Smooth muscle cell (in vitro differentiated cells): ENCODE measurements at regions not wholly inside any gene's neighbourhood (a gene's known extent, or its start where the extent isn't known, plus 50 kb on each side); places are given as distances from the start of the nearest gene placed in this dataset.
"Not testable (repeated sequence)": the region's sequence is repeated elsewhere in the genome, so short reads cannot be mapped to it uniquely, and the experiment has no call there.

Source experiments
- DNase-seq: peaks from one replicate; lab custom pipeline; 2025; ENCODE audit not compliant: unreplicated experiment; lab: John Stamatoyannopoulos, UW
- H2AFZ ChIP-seq: fragments of 200-600 bp; sonication (generic); 2 replicates; pipeline ENCODE4 v1.6.0; 2016; ENCODE audit warnings: antibody characterized with exemption, low read depth, mild to moderate bottlenecking
- H3F3A ChIP-seq: fragments of 200-600 bp; sonication (generic); 2 replicates; pipeline ENCODE4 v1.6.0; 2017; ENCODE audit warnings: antibody characterized with exemption, low read depth
- H3K27ac ChIP-seq: fragments of 200-600 bp; sonication (generic); 2 replicates; pipeline ENCODE4 v1.5.1; 2016; ENCODE audit warnings: low read depth, mild to moderate bottlenecking
- H3K27me3 ChIP-seq: fragments of 200-600 bp; sonication (generic); 2 replicates; pipeline ENCODE4 v1.6.1; 2016; ENCODE audit warnings: low read depth, mild to moderate bottlenecking
- H3K36me3 ChIP-seq: fragments of 200-600 bp; sonication (generic); 2 replicates; pipeline ENCODE4 v1.5.1; 2016; ENCODE audit warnings: low read depth
- H3K4me1 ChIP-seq: fragments of 200-600 bp; sonication (generic); 2 replicates; pipeline ENCODE4 v1.5.1; 2016; ENCODE audit warnings: low read depth
- H3K4me2 ChIP-seq: fragments of 200-600 bp; sonication (generic); 2 replicates; pipeline ENCODE4 v1.6.0; 2016; ENCODE audit warnings: mild to moderate bottlenecking
- H3K4me3 ChIP-seq: fragments of 200-600 bp; sonication (generic); 2 replicates; pipeline ENCODE4 v1.5.1; 2016; ENCODE audit warnings: mild to moderate bottlenecking
- H3K79me2 ChIP-seq: fragments of 200-600 bp; sonication (generic); 2 replicates; pipeline ENCODE4 v1.6.0; 2016; ENCODE audit warnings: low read depth, mild to moderate bottlenecking
- H3K9ac ChIP-seq: fragments of 200-600 bp; sonication (generic); 2 replicates; pipeline ENCODE4 v1.6.0; 2016; ENCODE audit warnings: low read depth
- H3K9me3 ChIP-seq: fragments of 200-600 bp; sonication (generic); replicated peaks from 2 replicates; pipeline ENCODE4 v1.5.1; 2016; ENCODE audit warnings: low read depth
- H4K20me1 ChIP-seq: fragments of 200-600 bp; sonication (generic); 2 replicates; pipeline ENCODE4 v1.6.0; 2016; ENCODE audit warnings: low read depth
- WGBS: methylation state at CpG from one replicate; pipeline ENCODE4 v1.1.7; 2016; ENCODE audit warnings: low lambda C conversion rate; 5-methylcytosine and 5-hydroxymethylcytosine counted together
- TF ChIP-seq, protein P1 (sequence below): fragments of 200-600 bp; sonication (generic); IDR thresholded peaks from 2 replicates; pipeline ENCODE4 v1.5.1; 2017; ENCODE audit warnings: borderline replicate concordance, mild to moderate bottlenecking, antibody characterized with exemption; ENCODE audit not compliant: insufficient read depth, poor library complexity, severe bottlenecking

DNA sequence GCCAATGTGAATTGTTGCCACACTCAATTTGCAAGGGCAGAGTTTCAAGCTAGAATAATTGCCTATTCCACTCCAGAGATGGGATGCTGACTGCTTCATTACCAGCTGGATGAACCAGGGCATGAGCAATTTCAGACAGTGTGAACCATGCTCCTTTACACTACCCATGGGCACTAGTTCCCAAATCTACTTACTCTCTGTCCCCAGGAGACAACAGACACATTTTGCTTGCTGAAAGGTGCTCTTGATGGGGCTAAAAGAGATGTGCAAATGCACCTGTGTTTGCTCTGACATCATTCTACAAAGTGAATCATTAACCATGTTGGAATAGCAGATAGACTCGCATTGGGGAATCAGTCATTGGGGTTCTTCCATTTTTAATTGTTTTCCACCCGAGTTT lies 522.3 kb upstream of the NUDT12 start:
- H3K9ac ChIP-seq, result no peak overlapping the region
- no peaks in the 10 kb centered on the region for H3F3A ChIP-seq
- no peaks in the 10 kb centered on the region for H3K9me3 ChIP-seq
- TF ChIP-seq, protein P1, sequence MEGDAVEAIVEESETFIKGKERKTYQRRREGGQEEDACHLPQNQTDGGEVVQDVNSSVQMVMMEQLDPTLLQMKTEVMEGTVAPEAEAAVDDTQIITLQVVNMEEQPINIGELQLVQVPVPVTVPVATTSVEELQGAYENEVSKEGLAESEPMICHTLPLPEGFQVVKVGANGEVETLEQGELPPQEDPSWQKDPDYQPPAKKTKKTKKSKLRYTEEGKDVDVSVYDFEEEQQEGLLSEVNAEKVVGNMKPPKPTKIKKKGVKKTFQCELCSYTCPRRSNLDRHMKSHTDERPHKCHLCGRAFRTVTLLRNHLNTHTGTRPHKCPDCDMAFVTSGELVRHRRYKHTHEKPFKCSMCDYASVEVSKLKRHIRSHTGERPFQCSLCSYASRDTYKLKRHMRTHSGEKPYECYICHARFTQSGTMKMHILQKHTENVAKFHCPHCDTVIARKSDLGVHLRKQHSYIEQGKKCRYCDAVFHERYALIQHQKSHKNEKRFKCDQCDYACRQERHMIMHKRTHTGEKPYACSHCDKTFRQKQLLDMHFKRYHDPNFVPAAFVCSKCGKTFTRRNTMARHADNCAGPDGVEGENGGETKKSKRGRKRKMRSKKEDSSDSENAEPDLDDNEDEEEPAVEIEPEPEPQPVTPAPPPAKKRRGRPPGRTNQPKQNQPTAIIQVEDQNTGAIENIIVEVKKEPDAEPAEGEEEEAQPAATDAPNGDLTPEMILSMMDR, result no peak
- H3K4me1 ChIP-seq, result no peaks in the 10 kb centered on the region
- H3K79me2 ChIP-seq, result no peaks in the 10 kb centered on the region
- no peak for DNase-seq
- no peak overlapping the region for H3K4me2 ChIP-seq
- no peak overlapping the region for H2AFZ ChIP-seq
- H3K27ac ChIP-seq, result no peak overlapping the region
- H3K27me3 ChIP-seq, result no peaks in the 10 kb centered on the region
- no peaks in the 10 kb centered on the region for H4K20me1 ChIP-seq
- H3K4me3 ChIP-seq, result no peak overlapping the region
- no peaks in the 10 kb centered on the region for H3K36me3 ChIP-seq
- 88% methylated on average over 2 of the region's 2 CpGs for whole genome bisulfite sequencing

DNA sequence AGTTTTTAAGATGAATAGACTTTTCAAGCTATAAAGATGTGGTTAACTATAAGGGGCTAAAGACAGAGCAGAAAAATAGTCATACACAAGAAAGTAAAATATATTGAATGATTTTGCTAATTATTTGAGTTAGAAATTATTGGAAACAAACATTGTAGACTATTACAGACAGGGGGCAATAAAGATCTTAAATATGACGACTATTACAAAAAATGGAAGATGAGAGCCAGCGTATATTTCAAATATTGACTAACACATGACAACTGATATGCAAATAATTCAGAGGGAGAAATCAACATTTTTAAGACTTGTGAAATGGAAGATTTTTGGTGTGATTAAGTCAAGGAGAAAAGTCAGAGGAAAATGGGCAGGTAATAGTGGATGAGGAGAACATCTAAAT lies 520.2 kb upstream of the NUDT12 start:
- no peaks in the 10 kb centered on the region for H3K9me3 ChIP-seq
- TF ChIP-seq, protein P1, result no peak
- 93% methylated on average over 2 of the region's 2 CpGs for WGBS
- H2AFZ ChIP-seq, result no peak overlapping the region
- no peak overlapping the region for H3K4me3 ChIP-seq
- no peak overlapping the region for H3K27ac ChIP-seq
- DNase-seq, result no peak
- no peaks in the 10 kb centered on the region for H3F3A ChIP-seq
- H4K20me1 ChIP-seq, result no peaks in the 10 kb centered on the region
- no peak overlapping the region for H3K9ac ChIP-seq
- H3K36me3 ChIP-seq, result no peaks in the 10 kb centered on the region
- no peaks in the 10 kb centered on the region for H3K79me2 ChIP-seq
- H3K4me2 ChIP-seq, result no peak overlapping the region
- H3K4me1 ChIP-seq, result no peaks in the 10 kb centered on the region
- no peaks in the 10 kb centered on the region for H3K27me3 ChIP-seq

DNA sequence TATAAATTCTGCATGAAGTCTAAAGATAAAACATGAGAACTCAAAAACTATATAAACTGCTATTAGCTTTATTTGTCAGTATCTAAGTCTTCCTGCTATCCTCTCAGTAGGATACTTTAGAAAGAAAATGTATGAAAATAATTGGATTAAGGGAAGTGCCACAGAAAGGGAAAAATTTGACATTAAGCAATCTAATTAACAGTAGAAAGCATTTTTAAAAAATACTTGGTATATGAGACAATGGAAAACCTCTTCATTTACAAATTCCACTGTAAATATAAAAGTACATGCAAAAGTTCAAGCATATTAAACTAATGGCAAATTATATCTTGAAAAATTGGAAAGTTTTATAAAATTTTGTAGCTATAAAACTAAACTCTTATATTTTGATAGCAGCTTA lies 518.6 kb upstream of the NUDT12 start:
- Histone ChIP-seq H3K4me1 (no peaks in the 10 kb centered on the region), H3K9me3 (no peaks in the 10 kb centered on the region), H4K20me1 (no peaks in the 10 kb centered on the region), H3K4me2 (no peak overlapping the region), H3F3A (no peaks in the 10 kb centered on the region), H3K9ac (no peak overlapping the region), H3K36me3 (no peaks in the 10 kb centered on the region), H2AFZ (no peak overlapping the region), H3K4me3 (no peak overlapping the region), H3K27me3 (no peaks in the 10 kb centered on the region), H3K27ac (no peak overlapping the region), H3K79me2 (no peaks in the 10 kb centered on the region)
- DNase-seq, result no peak
- TF ChIP-seq, protein P1, result no peak

DNA sequence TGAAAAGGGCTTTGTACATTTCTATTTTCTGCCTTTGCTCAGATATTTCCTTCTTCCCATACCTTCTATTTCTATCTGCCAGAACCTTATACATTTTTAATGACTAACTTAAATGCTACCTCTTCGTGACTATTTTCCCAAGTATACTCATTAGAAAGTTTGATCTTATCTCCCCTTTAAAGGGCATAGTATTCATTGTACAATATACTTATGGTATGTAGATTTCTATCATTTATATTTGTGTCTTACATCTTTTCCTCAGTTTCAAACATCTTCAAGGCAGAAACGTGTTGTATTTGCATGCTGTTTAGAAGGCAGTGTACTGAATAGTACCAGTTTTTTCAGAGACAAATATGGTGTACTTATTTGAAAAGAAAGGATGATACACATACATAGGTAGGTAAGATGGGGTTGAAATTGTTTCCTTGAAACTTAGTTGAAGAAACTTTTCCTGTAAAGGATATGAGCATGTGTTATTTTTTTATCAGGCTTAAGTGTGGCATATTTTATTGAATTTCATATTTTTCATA lies 518.1 kb upstream of the NUDT12 start:
- Histone ChIP-seq H3K27me3 (no peaks in the 10 kb centered on the region), H3K4me2 (no peak overlapping the region), H3K4me3 (no peak overlapping the region), H3F3A (no peaks in the 10 kb centered on the region), H4K20me1 (no peaks in the 10 kb centered on the region), H3K9ac (no peak overlapping the region), H3K36me3 (no peaks in the 10 kb centered on the region), H3K79me2 (no peaks in the 10 kb centered on the region), H3K4me1 (no peaks in the 10 kb centered on the region), H2AFZ (no peak overlapping the region), H3K27ac (no peak overlapping the region), H3K9me3 (no peaks in the 10 kb centered on the region)
- 87% methylated on average over 2 of the region's 2 CpGs for WGBS
- TF ChIP-seq, protein P1, result no peak
- DNase-seq, result no peak

DNA sequence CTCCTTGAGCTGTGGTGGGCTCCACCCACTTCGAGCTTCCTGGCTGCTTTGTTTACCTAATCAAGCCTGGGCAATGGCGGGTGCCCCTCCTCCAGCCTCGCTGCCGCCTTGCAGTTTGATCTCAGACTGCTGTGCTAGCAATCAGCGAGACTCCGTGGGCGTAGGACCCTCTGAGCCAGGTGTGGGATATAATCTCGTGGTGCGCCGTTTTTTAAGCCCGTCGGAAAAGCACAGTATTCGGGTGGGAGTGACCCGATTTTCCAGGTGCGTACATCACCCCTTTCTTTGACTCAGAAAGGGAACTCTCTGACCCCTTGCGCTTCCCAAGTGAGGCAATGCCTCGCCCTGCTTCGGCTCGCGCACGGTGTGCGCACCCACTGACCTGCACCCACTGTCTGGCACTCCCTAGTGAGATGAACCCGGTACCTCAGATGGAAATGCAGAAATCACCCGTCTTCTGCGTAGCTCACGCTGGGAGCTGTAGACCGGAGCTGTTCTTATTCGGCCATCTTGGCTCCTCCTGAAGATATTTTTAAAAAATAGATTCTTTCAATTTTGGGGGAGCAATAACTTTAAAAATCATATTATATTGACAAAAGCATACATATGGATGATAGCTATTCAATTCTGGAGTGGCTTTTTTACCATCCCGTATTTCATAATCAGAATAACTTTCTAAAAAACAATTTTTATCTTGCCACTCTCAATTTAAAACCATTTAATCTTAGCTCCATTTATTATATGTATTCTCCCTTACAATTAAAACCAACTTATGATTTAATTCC lies 517.5 kb upstream of the NUDT12 start:
- not testable (repeated sequence) for H2AFZ ChIP-seq, H3K9ac ChIP-seq, H3K9me3 ChIP-seq, H3F3A ChIP-seq, DNase-seq, H3K79me2 ChIP-seq, H3K4me1 ChIP-seq, H3K36me3 ChIP-seq, H3K27me3 ChIP-seq, H3K4me2 ChIP-seq, H3K27ac ChIP-seq, H3K4me3 ChIP-seq, H4K20me1 ChIP-seq
- 94% methylated on average over 29 of the region's 29 CpGs for WGBS
